ENCODE measurements at regions not wholly inside any gene's neighbourhood (a gene's known extent, or its start where the extent isn't known, plus 50 kb on each side); places are given as distances from the start of the nearest gene placed in this dataset.

- no peak overlapping the region for H3K27ac ChIP-seq
- no peaks in the 10 kb centered on the region for H3K9me3 ChIP-seq
- TF ChIP-seq, protein P1, sequence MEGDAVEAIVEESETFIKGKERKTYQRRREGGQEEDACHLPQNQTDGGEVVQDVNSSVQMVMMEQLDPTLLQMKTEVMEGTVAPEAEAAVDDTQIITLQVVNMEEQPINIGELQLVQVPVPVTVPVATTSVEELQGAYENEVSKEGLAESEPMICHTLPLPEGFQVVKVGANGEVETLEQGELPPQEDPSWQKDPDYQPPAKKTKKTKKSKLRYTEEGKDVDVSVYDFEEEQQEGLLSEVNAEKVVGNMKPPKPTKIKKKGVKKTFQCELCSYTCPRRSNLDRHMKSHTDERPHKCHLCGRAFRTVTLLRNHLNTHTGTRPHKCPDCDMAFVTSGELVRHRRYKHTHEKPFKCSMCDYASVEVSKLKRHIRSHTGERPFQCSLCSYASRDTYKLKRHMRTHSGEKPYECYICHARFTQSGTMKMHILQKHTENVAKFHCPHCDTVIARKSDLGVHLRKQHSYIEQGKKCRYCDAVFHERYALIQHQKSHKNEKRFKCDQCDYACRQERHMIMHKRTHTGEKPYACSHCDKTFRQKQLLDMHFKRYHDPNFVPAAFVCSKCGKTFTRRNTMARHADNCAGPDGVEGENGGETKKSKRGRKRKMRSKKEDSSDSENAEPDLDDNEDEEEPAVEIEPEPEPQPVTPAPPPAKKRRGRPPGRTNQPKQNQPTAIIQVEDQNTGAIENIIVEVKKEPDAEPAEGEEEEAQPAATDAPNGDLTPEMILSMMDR (IDR thresholded peaks at IDR 0.05), result no peak
- TF ChIP-seq POLR2A (IDR thresholded peaks at IDR 0.05), result no peak
- TF ChIP-seq POLR2AphosphoS5 (IDR thresholded peaks at IDR 0.05), result no peak
- no peaks in the 10 kb centered on the region for H3K27me3 ChIP-seq (replicated peaks; ENCODE audit: insufficient read depth)
- H3K4me3 ChIP-seq, result no peak overlapping the region
- intact Hi-C loops (cut with DNase I), result no loop called here
- no peaks in the 10 kb centered on the region for H3K36me3 ChIP-seq
- no peak for DNase-seq (ENCODE audit: low spot score)
- H3K4me1 ChIP-seq (replicated peaks), result no peaks in the 10 kb centered on the region
Observed at GRCh38 chr5:120240706-120241105, 223.4 kb upstream of the PRR16 start.

GRCh38 chr5:120241400-120241799 lies 222.7 kb upstream of the PRR16 start:
- no peak overlapping the region for H3K4me3 ChIP-seq
- 20% methylated on average over 1 of the region's 1 CpG for WGBS
- H3K4me1 ChIP-seq (replicated peaks), result no peaks in the 10 kb centered on the region
- no peaks in the 10 kb centered on the region for H3K9me3 ChIP-seq
- intact Hi-C loops (cut with DNase I), result no loop called here
- TF ChIP-seq POLR2AphosphoS5 (IDR thresholded peaks at IDR 0.05), result no peak
- TF ChIP-seq, protein P1 (IDR thresholded peaks at IDR 0.05), result no peak
- H3K27ac ChIP-seq, result no peak overlapping the region
- no peaks in the 10 kb centered on the region for H3K27me3 ChIP-seq (replicated peaks; ENCODE audit: insufficient read depth)
- DNase-seq (ENCODE audit: low spot score), result no peak
- no peaks in the 10 kb centered on the region for H3K36me3 ChIP-seq

DNA sequence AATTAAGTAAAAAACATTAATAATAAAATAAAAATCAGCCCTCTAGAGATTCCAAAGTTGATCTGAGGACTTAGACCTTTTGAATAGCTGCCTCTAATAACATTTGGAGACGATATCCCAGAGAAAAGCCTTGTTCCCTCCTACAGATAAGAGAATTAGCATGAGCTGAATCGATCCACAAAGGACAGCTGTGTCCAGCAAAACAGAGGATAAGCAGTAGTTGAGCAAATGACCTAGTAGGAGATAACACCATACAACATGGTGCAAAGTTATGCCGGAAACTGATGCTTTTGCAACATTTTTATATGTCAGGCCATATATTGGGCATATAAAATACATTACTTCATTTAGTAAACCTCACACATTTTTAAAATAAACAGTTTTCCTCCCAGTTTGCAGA lies 212.2 kb upstream of the PRR16 start:
- Histone ChIP-seq H3K36me3 (no peaks in the 10 kb centered on the region), H3K4me3 (no peak overlapping the region), H3K9me3 (no peaks in the 10 kb centered on the region), H3K4me1 (replicated peaks) (no peaks in the 10 kb centered on the region), H3K27ac (no peak overlapping the region), H3K27me3 (replicated peaks; ENCODE audit: insufficient read depth) (no peaks in the 10 kb centered on the region)
- intact Hi-C loops (cut with DNase I), result no loop called here
- TF ChIP-seq POLR2AphosphoS5 (IDR thresholded peaks at IDR 0.05), result no peak
- no peak for TF ChIP-seq POLR2A (IDR thresholded peaks at IDR 0.05)
- DNase-seq (ENCODE audit: low spot score), result no peak
- 83% methylated on average over 3 of the region's 3 CpGs for WGBS

DNA sequence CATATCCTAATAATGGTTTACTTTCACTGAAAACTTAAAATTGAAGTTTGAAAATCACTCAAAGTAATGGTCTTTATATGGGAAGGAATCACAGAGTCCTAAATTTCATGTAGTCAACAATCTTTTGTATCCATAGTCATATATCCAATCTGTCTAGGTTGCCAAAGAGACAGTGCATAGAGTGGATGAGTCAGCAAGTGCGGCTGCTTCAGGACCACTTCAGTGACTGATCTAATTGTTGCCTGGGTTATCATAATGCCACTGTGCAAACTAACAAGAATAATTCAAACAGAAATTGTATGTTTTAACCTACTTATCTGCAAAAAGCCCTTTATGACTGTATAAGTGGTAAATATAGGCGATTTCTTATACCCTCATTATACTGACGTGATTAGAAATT lies 211.3 kb upstream of the PRR16 start:
- Histone ChIP-seq H3K4me1 (replicated peaks) (no peaks in the 10 kb centered on the region), H3K27me3 (replicated peaks; ENCODE audit: insufficient read depth) (no peaks in the 10 kb centered on the region), H3K27ac (no peak overlapping the region), H3K9me3 (no peaks in the 10 kb centered on the region), H3K4me3 (no peak overlapping the region), H3K36me3 (no peaks in the 10 kb centered on the region)
- DNase-seq (ENCODE audit: low spot score), result no peak
- no peak for TF ChIP-seq POLR2A (IDR thresholded peaks at IDR 0.05)
- TF ChIP-seq POLR2AphosphoS5 (IDR thresholded peaks at IDR 0.05), result no peak
- TF ChIP-seq, protein P1 (IDR thresholded peaks at IDR 0.05), result no peak
- WGBS, result 92% methylated on average over 3 of the region's 3 CpGs
- intact Hi-C loops (cut with DNase I), result no loop called here

GRCh38 chr5:120254385-120254784 lies 209.7 kb upstream of the PRR16 start:
- TF ChIP-seq, protein P1 (IDR thresholded peaks at IDR 0.05), result no peak
- TF ChIP-seq POLR2A (IDR thresholded peaks at IDR 0.05) (no peak), POLR2AphosphoS5 (IDR thresholded peaks at IDR 0.05) (no peak)
- Histone ChIP-seq H3K4me1 (replicated peaks) (no peaks in the 10 kb centered on the region), H3K4me3 (no peak overlapping the region), H3K27ac (no peak overlapping the region), H3K27me3 (replicated peaks; ENCODE audit: insufficient read depth) (no peaks in the 10 kb centered on the region), H3K9me3 (no peaks in the 10 kb centered on the region), H3K36me3 (no peaks in the 10 kb centered on the region)
- intact Hi-C loops (cut with DNase I), result no loop called here
- no peak for DNase-seq (ENCODE audit: low spot score)
- WGBS, result 37% methylated on average over 1 of the region's 1 CpG
